GM10266 (cell line): ENCODE measurements at regions not wholly inside any gene's neighbourhood (a gene's known extent, or its start where the extent isn't known, plus 50 kb on each side); places are given as distances from the start of the nearest gene placed in this dataset.

Source experiments
- DNase-seq: peaks from one replicate; pipeline ENCODE4 v3.0.0; 2012; ENCODE audit errors: extremely low spot score
- CTCF ChIP-seq: IDR thresholded peaks from 2 replicates; pipeline ENCODE4 v1.5.1; 2012; ENCODE audit warnings: mild to moderate bottlenecking, low read depth; ENCODE audit not compliant: control insufficient read depth, insufficient read depth; ENCODE audit errors: missing control alignments

- TF ChIP-seq CTCF, result no peak
- no peak for DNase-seq
These were observed 129.6 kb downstream of the PAX1 start for GRCh38 chr20:21835042-21835441.

GRCh38 chr20:21832442-21833385 lies 127.2 kb downstream of the PAX1 start:
- TF ChIP-seq CTCF, result no peak
- DNase-seq, result no peak

GRCh38 chr20:21826976-21827375 lies 121.5 kb downstream of the PAX1 start:
- DNase-seq, result no peak
- TF ChIP-seq CTCF, result no peak

- DNase-seq, result no peak
These were observed 115.9 kb downstream of the PAX1 start for GRCh38 chr20:21821358-21821757.

GRCh38 chr20:21820688-21821087 lies 115.2 kb downstream of the PAX1 start:
- DNase-seq, result no peak
- no peak for TF ChIP-seq CTCF

More at GRCh38 chr20:21821358-21821757, 115.9 kb downstream of the PAX1 start:
- no peak for TF ChIP-seq CTCF

GRCh38 chr20:21820045-21820444 lies 114.6 kb downstream of the PAX1 start:
- no peak for TF ChIP-seq CTCF
- DNase-seq, result no peak

GRCh38 chr20:21812379-21812778 lies 106.9 kb downstream of the PAX1 start:
- no peak for DNase-seq

More at GRCh38 chr20:21812379-21812778, 106.9 kb downstream of the PAX1 start:
- TF ChIP-seq CTCF, result no peak
